ENCODE measurements at regions not wholly inside any gene's neighbourhood (a gene's known extent, or its start where the extent isn't known, plus 50 kb on each side); places are given as distances from the start of the nearest gene placed in this dataset.

DNA sequence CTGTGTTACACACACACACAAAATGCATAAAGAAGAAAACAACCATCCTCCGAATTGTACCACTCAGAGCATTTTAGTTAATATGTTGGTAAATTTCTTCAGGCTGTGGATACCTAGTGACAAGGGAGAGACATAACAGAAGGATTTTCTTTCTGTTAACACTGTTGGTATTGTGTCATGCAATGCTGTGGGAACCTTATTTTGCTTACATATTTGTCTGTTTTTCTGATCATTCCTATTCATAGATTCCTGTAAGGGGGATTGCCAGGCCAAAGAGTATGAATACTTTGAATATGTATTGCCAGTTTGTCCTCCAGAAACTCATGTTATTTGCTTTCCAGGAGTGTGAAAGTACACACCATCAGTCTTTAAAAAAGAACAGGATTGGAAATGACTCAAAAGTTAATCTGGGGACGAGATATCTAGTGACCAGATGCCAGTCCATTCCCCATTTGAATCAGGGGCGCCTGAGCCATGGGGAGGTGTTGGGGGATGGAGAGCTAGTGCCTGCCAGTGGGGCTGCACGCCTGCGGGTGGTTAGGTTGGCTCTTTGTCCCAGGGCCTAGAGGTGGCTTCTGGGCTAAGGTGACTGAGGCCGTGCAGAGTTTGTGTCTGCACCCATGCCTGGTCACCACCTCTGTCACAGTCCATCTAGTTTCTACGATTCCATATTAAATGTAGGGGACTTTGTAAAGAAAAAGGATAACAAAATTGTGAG is 142.0 kb downstream of the PTPN20 start:
- WGBS, 2 donors: 91 to 93% methylated on average over 7 of the region's 7 CpGs
- DNase-seq (ENCODE audit: low spot score in 2 of 2): peak in 1 of 2 donors; percentile 56
- TF ChIP-seq, protein P1, sequence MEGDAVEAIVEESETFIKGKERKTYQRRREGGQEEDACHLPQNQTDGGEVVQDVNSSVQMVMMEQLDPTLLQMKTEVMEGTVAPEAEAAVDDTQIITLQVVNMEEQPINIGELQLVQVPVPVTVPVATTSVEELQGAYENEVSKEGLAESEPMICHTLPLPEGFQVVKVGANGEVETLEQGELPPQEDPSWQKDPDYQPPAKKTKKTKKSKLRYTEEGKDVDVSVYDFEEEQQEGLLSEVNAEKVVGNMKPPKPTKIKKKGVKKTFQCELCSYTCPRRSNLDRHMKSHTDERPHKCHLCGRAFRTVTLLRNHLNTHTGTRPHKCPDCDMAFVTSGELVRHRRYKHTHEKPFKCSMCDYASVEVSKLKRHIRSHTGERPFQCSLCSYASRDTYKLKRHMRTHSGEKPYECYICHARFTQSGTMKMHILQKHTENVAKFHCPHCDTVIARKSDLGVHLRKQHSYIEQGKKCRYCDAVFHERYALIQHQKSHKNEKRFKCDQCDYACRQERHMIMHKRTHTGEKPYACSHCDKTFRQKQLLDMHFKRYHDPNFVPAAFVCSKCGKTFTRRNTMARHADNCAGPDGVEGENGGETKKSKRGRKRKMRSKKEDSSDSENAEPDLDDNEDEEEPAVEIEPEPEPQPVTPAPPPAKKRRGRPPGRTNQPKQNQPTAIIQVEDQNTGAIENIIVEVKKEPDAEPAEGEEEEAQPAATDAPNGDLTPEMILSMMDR (IDR thresholded peaks at IDR 0.05): no peak
- TF ChIP-seq POLR2A (IDR thresholded peaks at IDR 0.05): no peak
- H3K4me3 ChIP-seq (ENCODE audit: low read depth, poor library complexity, severe bottlenecking): no peak overlapping the region
- intact Hi-C loops (cut with DNase I; ENCODE audit: low total_unique reads): no loop called here

DNA sequence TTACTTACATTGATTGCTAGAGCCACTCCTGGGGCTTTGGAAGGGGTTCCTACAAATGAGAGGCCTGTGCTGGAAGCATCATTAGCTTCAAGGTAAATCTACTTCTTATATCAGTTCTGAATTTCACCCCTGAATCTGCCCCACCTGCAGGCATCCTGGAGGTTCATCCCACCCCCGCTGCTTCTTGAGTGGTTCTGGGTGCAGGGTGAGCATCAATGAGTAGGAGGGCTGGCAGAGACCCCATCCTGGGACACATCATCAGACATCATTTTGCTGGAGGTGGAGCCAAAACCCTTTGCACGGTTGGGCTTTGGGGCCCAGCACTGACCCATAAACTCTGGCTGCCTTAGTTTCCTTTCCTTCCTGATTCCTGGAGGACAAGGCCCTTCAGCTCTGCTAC is 143.7 kb downstream of the PTPN20 start:
- TF ChIP-seq, protein P1 (IDR thresholded peaks at IDR 0.05): no peak
- no peak for TF ChIP-seq POLR2A (IDR thresholded peaks at IDR 0.05)
- DNase-seq (ENCODE audit: low spot score in 2 of 2): peak in 1 of 2 donors; percentile 42
- intact Hi-C loops (cut with DNase I; ENCODE audit: low total_unique reads): no loop called here
- H3K4me3 ChIP-seq (ENCODE audit: low read depth, poor library complexity, severe bottlenecking): no peak overlapping the region
- WGBS, 2 donors: 77 to 93% methylated on average over 2 of the region's 2 CpGs

DNA sequence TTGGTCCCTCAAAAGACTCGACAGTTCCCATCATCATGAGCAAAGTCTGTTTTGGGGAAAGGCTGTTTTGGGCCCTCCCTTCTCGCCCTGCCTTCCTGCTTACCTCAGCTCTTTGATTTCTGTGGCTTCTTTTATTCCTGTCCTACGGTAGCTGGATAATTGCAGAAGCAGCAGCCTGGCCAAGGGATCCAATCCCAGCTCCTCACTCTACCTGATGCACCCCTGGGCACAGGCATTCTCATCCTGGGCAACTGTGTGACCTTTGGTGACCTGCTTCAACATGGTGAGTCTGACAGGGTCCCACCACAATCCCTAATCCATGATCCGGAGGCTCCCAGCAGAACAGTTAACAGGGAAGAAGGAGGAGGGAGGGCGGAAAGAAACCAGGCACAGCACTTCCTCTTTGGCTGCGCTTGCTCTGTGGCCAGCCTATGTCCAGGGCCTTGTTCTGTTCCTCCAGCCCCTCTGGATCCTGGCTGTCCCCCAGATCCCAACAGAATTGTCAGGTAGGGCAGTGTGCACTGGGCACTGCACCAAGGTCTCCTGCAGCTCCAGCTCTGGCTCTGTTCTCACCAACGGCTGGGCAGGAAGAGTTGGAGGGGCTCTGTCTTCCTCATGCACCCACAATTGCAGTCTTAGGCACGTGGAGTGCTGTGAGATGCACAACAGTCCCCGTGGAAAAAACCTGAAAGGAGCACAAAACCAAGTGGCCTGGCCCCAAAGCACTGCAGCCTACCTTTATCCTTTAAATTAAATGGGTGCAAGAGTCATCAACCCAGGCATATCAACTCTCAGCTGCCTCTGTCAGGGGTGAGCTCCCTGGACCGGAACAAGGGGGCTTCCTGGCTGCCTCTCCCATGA is 144.4 kb downstream of the PTPN20 start:
- WGBS, 2 donors: 85 to 86% methylated on average over 10 of the region's 10 CpGs
- peak in 1 of 2 donors; percentile 80 for DNase-seq (ENCODE audit: low spot score in 2 of 2)
- TF ChIP-seq POLR2A (IDR thresholded peaks at IDR 0.05): no peak
- TF ChIP-seq, protein P1 (IDR thresholded peaks at IDR 0.05): no peak
- intact Hi-C loops (cut with DNase I; ENCODE audit: low total_unique reads): no loop called here
- H3K4me3 ChIP-seq (ENCODE audit: low read depth, poor library complexity, severe bottlenecking): no peak overlapping the region

DNA sequence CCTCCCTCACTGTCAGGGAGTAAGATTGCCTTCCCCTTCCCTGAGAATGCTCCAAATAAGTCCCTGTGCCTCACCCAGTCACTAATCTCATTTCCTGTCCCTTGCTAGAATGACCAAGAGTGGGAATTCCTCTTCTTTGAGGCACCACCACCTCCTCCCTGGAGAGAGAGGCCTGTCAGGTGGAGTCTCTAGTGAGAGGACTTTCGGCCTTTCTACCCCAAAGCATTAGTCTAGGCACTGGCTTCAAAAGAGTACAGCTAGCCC is 145.0 kb downstream of the PTPN20 start:
- intact Hi-C loops (cut with DNase I; ENCODE audit: low total_unique reads): no loop called here
- no peak overlapping the region for H3K4me3 ChIP-seq (ENCODE audit: low read depth, poor library complexity, severe bottlenecking)
- WGBS, 2 donors: 95 to 100% methylated on average over 1 of the region's 1 CpG
- no peak for TF ChIP-seq POLR2A (IDR thresholded peaks at IDR 0.05)
- TF ChIP-seq, protein P1 (IDR thresholded peaks at IDR 0.05): no peak
- no peak for DNase-seq (ENCODE audit: low spot score in 2 of 2)

DNA sequence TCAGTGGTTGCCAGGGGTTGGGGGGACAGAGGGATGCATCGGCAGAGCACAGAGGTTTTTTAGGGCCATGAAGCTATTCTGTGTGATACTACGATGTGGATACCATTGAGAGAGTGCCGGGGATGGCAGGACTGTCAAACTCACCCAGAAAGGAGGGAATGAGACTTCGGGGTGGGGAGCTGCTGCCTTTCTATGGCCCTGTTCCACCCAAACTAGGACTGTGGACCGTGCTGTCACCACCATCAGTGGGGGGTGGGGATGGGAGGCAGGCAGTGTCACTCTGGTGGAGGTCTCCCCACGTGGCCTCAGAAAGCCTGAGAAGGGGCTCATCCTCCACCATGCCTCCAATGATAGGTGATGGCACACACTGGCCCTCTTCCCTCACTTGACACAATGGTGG is 146.2 kb downstream of the PTPN20 start:
- 91 to 95% methylated on average over 6 of the region's 6 CpGs for WGBS, 2 donors
- no peak for DNase-seq (ENCODE audit: low spot score in 2 of 2)
- no peak overlapping the region for H3K4me3 ChIP-seq (ENCODE audit: low read depth, poor library complexity, severe bottlenecking)
- intact Hi-C loops (cut with DNase I; ENCODE audit: low total_unique reads): no loop called here
- TF ChIP-seq POLR2A (IDR thresholded peaks at IDR 0.05): no peak
- TF ChIP-seq, protein P1 (IDR thresholded peaks at IDR 0.05): no peak

All from lower leg skin (tissue), 4 donors.